ENCODE measurements at regions not wholly inside any gene's neighbourhood (a gene's known extent, or its start where the extent isn't known, plus 50 kb on each side); places are given as distances from the start of the nearest gene placed in this dataset.

DNA sequence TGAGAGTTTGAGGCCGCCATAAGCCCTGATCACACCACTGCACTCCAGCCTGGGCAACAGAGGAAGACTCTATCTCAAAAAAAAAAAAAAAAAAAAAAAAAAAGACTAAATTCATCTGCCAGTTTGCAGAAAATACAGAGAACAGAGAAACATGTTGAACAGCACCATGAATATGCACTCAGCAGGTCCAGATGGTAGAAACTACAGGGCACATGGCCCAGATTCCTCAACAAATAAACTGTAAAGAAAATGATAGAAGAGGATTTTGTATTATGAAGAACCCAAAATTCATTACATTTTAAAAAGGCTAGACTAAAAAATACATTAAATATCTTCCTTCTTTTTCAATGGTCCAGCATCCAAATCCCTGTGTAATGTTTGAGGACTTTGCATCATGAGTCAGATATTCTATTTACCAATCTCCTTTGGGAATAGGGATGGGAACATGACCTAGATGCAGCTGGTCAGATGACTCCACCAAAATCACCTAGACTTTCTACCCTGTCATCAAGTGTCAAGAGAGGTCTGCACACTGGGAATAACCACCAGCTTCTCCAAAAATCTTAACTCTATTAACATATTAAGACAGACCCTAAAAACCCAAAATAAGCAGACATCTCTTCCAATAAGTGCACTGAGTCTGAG lies 189.1 kb upstream of the TCF21 start:
- DNase-seq (ENCODE audit: low spot score) = no peak
- no peak for TF ChIP-seq CTCF (IDR thresholded peaks at IDR 0.05)
- H3K27ac ChIP-seq = no peak overlapping the region
- H3K4me3 ChIP-seq = no peak overlapping the region

GRCh38 chr6:133701633-133702331 lies 187.1 kb upstream of the TCF21 start:
- H3K27ac ChIP-seq = peak overlapping the region in 1 of 2 donors; percentile 46
- TF ChIP-seq CTCF (IDR thresholded peaks at IDR 0.05) = no peak
- DNase-seq (ENCODE audit: low spot score) = no peak
- no peak overlapping the region for H3K4me3 ChIP-seq

DNA sequence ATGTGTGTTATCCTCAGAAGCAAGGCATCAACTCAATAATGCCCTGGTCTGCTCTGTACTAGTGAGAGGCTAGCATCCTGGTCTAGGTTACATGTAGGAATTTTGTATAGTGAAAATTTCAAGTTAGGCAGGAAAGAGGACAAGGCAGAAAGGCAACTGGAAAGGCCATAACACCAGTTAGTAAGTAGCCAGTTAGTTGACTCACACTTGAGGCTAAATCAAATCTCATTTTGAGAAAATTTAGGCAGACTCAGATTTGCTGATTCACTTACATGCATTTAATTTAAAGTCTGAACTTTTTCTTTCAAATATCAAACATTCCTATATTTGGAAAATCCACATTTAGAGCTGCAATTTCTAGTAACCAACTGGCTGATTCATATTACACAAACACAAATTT lies 184.5 kb upstream of the TCF21 start:
- TF ChIP-seq CTCF (IDR thresholded peaks at IDR 0.05) = no peak
- Histone ChIP-seq H3K4me3 (no peak overlapping the region), H3K27ac (no peak overlapping the region)
- DNase-seq (ENCODE audit: low spot score) = no peak

DNA sequence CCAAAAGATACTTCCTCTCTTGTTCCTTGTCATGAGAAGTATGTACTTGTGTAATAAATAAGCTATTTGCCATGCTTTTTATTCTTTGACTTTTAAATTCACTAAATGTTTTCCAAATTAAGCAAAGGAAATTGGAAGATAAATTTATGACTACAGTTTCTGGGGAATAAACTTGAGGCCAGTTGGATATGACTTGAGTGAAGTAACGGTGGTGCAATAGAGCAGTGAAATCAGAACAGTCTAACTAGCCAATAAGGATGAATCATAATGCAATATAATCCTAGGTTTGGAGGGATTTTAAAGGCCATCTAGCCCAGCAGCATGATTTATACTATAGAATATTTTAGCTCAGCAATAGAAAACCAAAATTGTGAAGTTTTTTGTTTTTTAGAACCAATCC lies 183.8 kb upstream of the TCF21 start:
- DNase-seq (ENCODE audit: low spot score) = no peak
- Histone ChIP-seq H3K4me3 (no peak overlapping the region), H3K27ac (no peak overlapping the region)
- TF ChIP-seq CTCF (IDR thresholded peaks at IDR 0.05) = no peak

- Histone ChIP-seq H3K4me3 (no peak overlapping the region), H3K27ac (no peak overlapping the region)
- DNase-seq (ENCODE audit: low spot score) = no peak
- no peak for TF ChIP-seq CTCF (IDR thresholded peaks at IDR 0.05)
These were observed 183.2 kb upstream of the TCF21 start for GRCh38 chr6:133705731-133706130.

GRCh38 chr6:133707456-133707855 lies 181.5 kb upstream of the TCF21 start:
- no peak overlapping the region for H3K27ac ChIP-seq
- TF ChIP-seq CTCF (IDR thresholded peaks at IDR 0.05) = no peak
- H3K4me3 ChIP-seq = no peak overlapping the region
- DNase-seq (ENCODE audit: low spot score) = no peak

- Histone ChIP-seq H3K4me3 (no peak overlapping the region), H3K27ac (no peak overlapping the region)
- DNase-seq (ENCODE audit: low spot score) = no peak
- TF ChIP-seq CTCF (IDR thresholded peaks at IDR 0.05) = no peak
These were observed 178.1 kb upstream of the TCF21 start for GRCh38 chr6:133710826-133711225.

Data from coronary artery (tissue), 2 donors.